Karpas-422 (cell line): ENCODE measurements at regions not wholly inside any gene's neighbourhood (a gene's known extent, or its start where the extent isn't known, plus 50 kb on each side); places are given as distances from the start of the nearest gene placed in this dataset.

ENCODE experiments used
- DNase-seq: peaks from one replicate; pipeline ENCODE4 v3.0.0-alpha.2; 2015
- H2AFZ ChIP-seq: fragments of 200-600 bp; sonication (generic); 2 replicates; pipeline ENCODE4 v1.6.1; 2014; ENCODE audit warnings: antibody characterized with exemption, low read length, mixed read lengths
- H3K27ac ChIP-seq: fragments of 200-600 bp; sonication (generic); 2 replicates; pipeline ENCODE4 v1.5.1; 2014; ENCODE audit warnings: mild to moderate bottlenecking, low read length, moderate library complexity
- H3K27me3 ChIP-seq: fragments of 200-600 bp; sonication (generic); 2 replicates; pipeline ENCODE4 v1.6.1; 2014; ENCODE audit warnings: low read length, mixed read lengths
- H3K36me3 ChIP-seq: fragments of 200-600 bp; sonication (generic); 2 replicates; pipeline ENCODE4 v1.6.1; 2014; ENCODE audit warnings: low read length, mixed read lengths; ENCODE audit not compliant: insufficient read depth
- H3K4me1 ChIP-seq: fragments of 200-600 bp; sonication (generic); 2 replicates; pipeline ENCODE4 v1.6.1; 2014; ENCODE audit warnings: mild to moderate bottlenecking, low read length, mixed read lengths
- H3K4me2 ChIP-seq: fragments of 200-600 bp; sonication (generic); 2 replicates; pipeline ENCODE4 v1.6.1; 2014; ENCODE audit warnings: low read length, low read depth, mild to moderate bottlenecking; ENCODE audit not compliant: poor library complexity, severe bottlenecking
- H3K4me3 ChIP-seq: fragments of 200-600 bp; sonication (generic); 2 replicates; pipeline ENCODE4 v1.5.1; 2014; ENCODE audit warnings: mild to moderate bottlenecking, antibody characterized with exemption, low read length, mixed read lengths
- H3K79me2 ChIP-seq: fragments of 200-600 bp; sonication (generic); 2 replicates; pipeline ENCODE4 v1.6.1; 2014; ENCODE audit warnings: mild to moderate bottlenecking, low read length, mixed read lengths
- H3K9ac ChIP-seq: fragments of 200-600 bp; sonication (generic); 2 replicates; pipeline ENCODE4 v1.6.0; 2014; ENCODE audit warnings: low read length
- H3K9me2 ChIP-seq: fragments of 200-600 bp; sonication (generic), shearing (Covaris generic); replicated peaks from 2 replicates; pipeline ENCODE4 v1.6.0; 2014; ENCODE audit warnings: mild to moderate bottlenecking, low read length, moderate library complexity; ENCODE audit not compliant: insufficient read depth
- H3K9me3 ChIP-seq: fragments of 300-700, 200-600 bp; sonication (generic); 2 replicates; pipeline ENCODE4 v1.6.1; 2014; ENCODE audit warnings: low read length, mixed read lengths
- H4K20me1 ChIP-seq: fragments of 200-600 bp; sonication (generic); 2 replicates; pipeline ENCODE4 v1.6.1; 2014; ENCODE audit warnings: mild to moderate bottlenecking, antibody characterized with exemption, low read length, low read depth; ENCODE audit not compliant: insufficient read depth

DNA sequence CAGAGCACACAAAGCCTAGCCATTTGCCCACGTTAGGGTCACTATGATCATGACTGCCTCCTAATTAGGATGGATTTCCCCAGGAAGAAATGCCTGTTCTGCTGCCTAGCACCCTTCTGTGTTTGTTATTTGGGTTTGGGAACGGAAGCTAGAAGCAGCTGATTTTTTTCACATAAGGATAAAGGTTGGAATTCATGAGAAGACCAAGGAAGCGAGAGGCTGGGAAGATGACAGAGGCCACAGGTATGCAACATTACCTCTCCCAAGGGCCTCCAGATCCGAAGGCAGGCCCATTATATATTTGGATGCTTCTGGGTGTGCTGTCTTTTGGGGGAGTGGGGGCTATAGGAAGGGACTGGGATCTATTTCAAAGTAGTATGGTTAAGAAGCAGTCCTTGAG, 204.7 kb downstream of the FBXO15 start:
- Histone ChIP-seq H3K27ac (no peak overlapping the region), H4K20me1 (no peaks in the 10 kb centered on the region), H2AFZ (no peak overlapping the region), H3K4me1 (no peaks in the 10 kb centered on the region), H3K4me3 (no peak overlapping the region), H3K4me2 (no peak overlapping the region), H3K79me2 (no peaks in the 10 kb centered on the region), H3K9ac (no peak overlapping the region), H3K27me3 (no peaks in the 10 kb centered on the region; the same call in 1 of the 2 replicates), H3K9me3 (no peaks in the 10 kb centered on the region), H3K36me3 (no peaks in the 10 kb centered on the region), H3K9me2 (0 out of 2 replicates have a peak, but pooled peaks cover 7% of the 10 kb centered on the region)
- DNase-seq = no peak

- Histone ChIP-seq H3K79me2 (no peaks in the 10 kb centered on the region), H3K27me3 (no peaks in the 10 kb centered on the region; the same call in 1 of the 2 replicates), H3K4me1 (no peaks in the 10 kb centered on the region), H4K20me1 (no peaks in the 10 kb centered on the region), H3K4me3 (no peak overlapping the region), H3K4me2 (no peak overlapping the region), H3K36me3 (no peaks in the 10 kb centered on the region), H3K27ac (no peak overlapping the region), H3K9me2 (0 out of 2 replicates have a peak, but pooled peaks cover 7% of the 10 kb centered on the region), H2AFZ (no peak overlapping the region), H3K9ac (no peak overlapping the region), H3K9me3 (no peaks in the 10 kb centered on the region)
- no peak for DNase-seq
Observed at GRCh38 chr18:73942081-73942625, 205.5 kb downstream of the FBXO15 start.

DNA sequence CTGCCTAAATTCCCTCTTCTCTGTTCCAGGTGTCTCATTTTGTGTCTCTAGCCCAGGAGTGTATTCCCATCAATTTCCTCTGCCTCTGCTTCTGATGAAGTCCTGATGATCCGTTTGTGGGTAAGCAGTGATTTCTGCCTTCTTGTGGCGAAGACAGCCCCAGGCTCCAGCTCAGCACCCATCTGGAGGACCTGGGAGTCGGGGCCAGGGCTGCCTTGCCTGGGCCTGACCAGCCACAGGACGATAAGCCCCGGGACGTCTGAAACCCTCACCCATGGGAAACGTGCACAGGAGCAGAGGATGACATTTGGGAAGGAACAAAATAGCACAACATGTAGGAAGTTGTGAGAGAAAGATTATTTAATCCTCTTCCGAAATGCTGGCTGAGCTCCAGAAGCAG, 206.9 kb downstream of the FBXO15 start:
- Histone ChIP-seq H3K4me2 (no peak overlapping the region), H4K20me1 (no peaks in the 10 kb centered on the region), H3K9me3 (no peaks in the 10 kb centered on the region), H3K4me3 (no peak overlapping the region), H3K9me2 (0 out of 2 replicates have a peak, but pooled peaks cover 4% of the 10 kb centered on the region), H3K9ac (no peak overlapping the region), H3K36me3 (no peaks in the 10 kb centered on the region), H3K27me3 (no peaks in the 10 kb centered on the region; the same call in 1 of the 2 replicates), H3K4me1 (no peaks in the 10 kb centered on the region), H2AFZ (no peak overlapping the region), H3K79me2 (no peaks in the 10 kb centered on the region), H3K27ac (no peak overlapping the region)
- no peak for DNase-seq

DNA sequence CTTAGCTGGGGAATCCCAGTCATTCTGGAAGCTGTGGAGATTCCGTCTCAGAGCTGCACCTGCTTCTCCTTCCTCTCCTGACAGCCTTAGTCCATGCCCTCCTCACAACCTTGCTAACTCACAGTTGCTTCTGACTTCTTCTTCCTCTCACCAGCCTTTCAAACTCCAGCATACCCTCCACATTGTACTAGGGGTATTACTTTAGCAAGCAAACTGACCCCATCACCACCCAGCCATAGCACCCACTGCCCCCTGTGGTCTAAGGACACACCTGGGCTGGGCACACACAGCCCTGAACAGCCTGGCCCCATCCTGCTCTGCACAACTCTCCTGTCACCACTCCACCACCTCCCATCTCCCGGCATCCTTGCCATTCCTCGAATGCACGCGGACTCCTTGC, 208.2 kb downstream of the FBXO15 start:
- Histone ChIP-seq H3K9me3 (no peaks in the 10 kb centered on the region), H3K36me3 (no peaks in the 10 kb centered on the region), H3K79me2 (no peaks in the 10 kb centered on the region), H3K4me1 (no peaks in the 10 kb centered on the region), H4K20me1 (no peaks in the 10 kb centered on the region), H2AFZ (no peak overlapping the region), H3K9me2 (no peaks in the 10 kb centered on the region), H3K9ac (no peak overlapping the region), H3K4me3 (no peak overlapping the region), H3K27me3 (no peaks in the 10 kb centered on the region), H3K27ac (no peak overlapping the region), H3K4me2 (no peak overlapping the region)
- DNase-seq = no peak

- Histone ChIP-seq H3K9me2 (no peaks in the 10 kb centered on the region), H3K4me2 (no peak overlapping the region), H3K9ac (no peak overlapping the region), H3K27me3 (no peaks in the 10 kb centered on the region), H3K36me3 (no peaks in the 10 kb centered on the region), H3K79me2 (no peaks in the 10 kb centered on the region), H3K4me3 (no peak overlapping the region), H3K4me1 (no peaks in the 10 kb centered on the region), H3K9me3 (peaks cover 4% of the 10 kb centered on the region; the same call in 1 of the 2 replicates), H2AFZ (no peak overlapping the region), H4K20me1 (no peaks in the 10 kb centered on the region), H3K27ac (no peak overlapping the region)
- no peak for DNase-seq
Observed at GRCh38 chr18:73933685-73934084, 213.9 kb downstream of the FBXO15 start.

- DNase-seq = no peak
- no peaks in the 10 kb centered on the region for H3K36me3 ChIP-seq
Observed at GRCh38 chr18:73932976-73933375, 214.7 kb downstream of the FBXO15 start.

DNA sequence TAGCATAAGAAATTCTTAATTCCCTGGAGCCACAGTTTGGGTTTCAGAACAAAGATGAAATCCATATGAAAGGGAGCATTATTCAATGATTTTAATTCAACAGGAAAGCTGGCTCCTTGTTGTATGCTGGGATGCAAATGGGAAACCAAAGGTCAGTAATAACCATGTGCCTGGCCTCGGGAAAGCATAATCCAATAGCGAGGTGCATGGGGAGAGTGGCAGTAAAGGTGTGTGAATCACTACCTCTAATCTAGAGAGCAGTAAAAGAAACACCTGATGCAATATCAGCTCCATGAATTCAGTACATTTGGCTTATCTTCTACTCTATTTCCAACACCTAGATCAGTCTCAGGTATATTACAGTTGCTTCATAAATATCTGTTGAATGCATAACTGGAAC, 220.1 kb downstream of the FBXO15 start:
- H3K79me2 ChIP-seq = no peaks in the 10 kb centered on the region
- DNase-seq = no peak
- H3K4me1 ChIP-seq = no peaks in the 10 kb centered on the region
- H2AFZ ChIP-seq = no peak overlapping the region
- no peaks in the 10 kb centered on the region for H3K36me3 ChIP-seq
- peaks cover 4% of the 10 kb centered on the region; the same call in 1 of the 2 replicates for H3K9me3 ChIP-seq
- no peaks in the 10 kb centered on the region for H3K9me2 ChIP-seq
- H3K27me3 ChIP-seq = no peaks in the 10 kb centered on the region
- no peaks in the 10 kb centered on the region for H4K20me1 ChIP-seq
- H3K27ac ChIP-seq = no peak overlapping the region
- no peak overlapping the region for H3K4me2 ChIP-seq
- H3K9ac ChIP-seq = no peak overlapping the region
- no peak overlapping the region for H3K4me3 ChIP-seq

More at GRCh38 chr18:73932976-73933375, 214.7 kb downstream of the FBXO15 start:
- Histone ChIP-seq H3K79me2 (no peaks in the 10 kb centered on the region), H3K27me3 (no peaks in the 10 kb centered on the region), H2AFZ (no peak overlapping the region), H3K27ac (no peak overlapping the region), H3K9me3 (peaks cover 4% of the 10 kb centered on the region; the same call in 1 of the 2 replicates), H3K4me3 (no peak overlapping the region), H3K9me2 (no peaks in the 10 kb centered on the region), H3K9ac (no peak overlapping the region), H4K20me1 (no peaks in the 10 kb centered on the region), H3K4me2 (no peak overlapping the region), H3K4me1 (no peaks in the 10 kb centered on the region)

DNA sequence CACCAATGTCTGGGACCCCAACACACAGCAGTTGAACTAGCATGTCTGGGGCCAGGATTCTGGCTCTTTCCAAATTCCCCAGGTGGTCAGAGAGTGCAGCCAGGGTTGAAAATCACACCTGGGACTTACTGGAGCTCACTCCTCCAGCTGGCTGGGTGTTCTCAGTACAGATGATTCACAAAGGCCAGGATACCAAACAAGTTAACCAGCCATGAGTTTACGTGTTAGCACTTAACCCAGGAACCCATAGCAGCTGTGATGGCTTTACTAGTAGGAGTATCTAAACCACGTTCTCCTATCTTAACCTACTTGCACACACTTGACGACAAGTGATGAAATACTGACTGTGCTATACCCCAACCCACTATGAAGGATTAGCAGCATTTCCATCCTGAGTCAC, 222.8 kb downstream of the FBXO15 start:
- no peaks in the 10 kb centered on the region for H3K36me3 ChIP-seq
- no peaks in the 10 kb centered on the region; the same call in 1 of the 2 replicates for H3K9me3 ChIP-seq
- H4K20me1 ChIP-seq = no peaks in the 10 kb centered on the region
- no peaks in the 10 kb centered on the region for H3K79me2 ChIP-seq
- peaks cover 2% of the 10 kb centered on the region for H3K4me1 ChIP-seq
- no peaks in the 10 kb centered on the region for H3K9me2 ChIP-seq
- DNase-seq = no peak
- no peak overlapping the region for H3K27ac ChIP-seq
- H3K27me3 ChIP-seq = no peaks in the 10 kb centered on the region
- H3K4me2 ChIP-seq = no peak overlapping the region
- H2AFZ ChIP-seq = no peak overlapping the region
- no peak overlapping the region for H3K4me3 ChIP-seq
- no peak overlapping the region for H3K9ac ChIP-seq
